ENCODE measurements at regions not wholly inside any gene's neighbourhood (a gene's known extent, or its start where the extent isn't known, plus 50 kb on each side); places are given as distances from the start of the nearest gene placed in this dataset.

DNA sequence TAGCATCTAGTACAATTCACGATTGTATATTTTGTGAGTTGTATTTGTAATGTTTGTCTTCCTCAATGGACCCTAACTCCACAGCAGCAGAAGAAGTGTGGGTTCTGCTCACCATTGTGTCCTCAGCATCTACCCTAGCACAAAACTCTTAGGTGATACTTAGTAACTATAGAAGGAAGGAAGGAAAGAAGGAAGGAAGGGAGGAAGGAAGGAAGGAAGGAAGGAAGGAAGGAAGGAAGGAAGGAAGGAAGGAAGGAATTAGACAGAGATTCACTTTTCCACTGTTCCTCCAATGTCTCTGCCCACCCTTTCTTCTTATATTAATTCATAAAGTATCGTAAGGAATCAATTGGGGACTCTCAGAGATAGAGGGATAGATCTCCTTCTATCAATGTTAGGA is 288.2 kb downstream of the NFIB start:
- no peak for DNase-seq
- intact Hi-C loops (cut with DNase I; ENCODE audit: low total_unique reads) = no loop called here
- TF ChIP-seq, protein P1, sequence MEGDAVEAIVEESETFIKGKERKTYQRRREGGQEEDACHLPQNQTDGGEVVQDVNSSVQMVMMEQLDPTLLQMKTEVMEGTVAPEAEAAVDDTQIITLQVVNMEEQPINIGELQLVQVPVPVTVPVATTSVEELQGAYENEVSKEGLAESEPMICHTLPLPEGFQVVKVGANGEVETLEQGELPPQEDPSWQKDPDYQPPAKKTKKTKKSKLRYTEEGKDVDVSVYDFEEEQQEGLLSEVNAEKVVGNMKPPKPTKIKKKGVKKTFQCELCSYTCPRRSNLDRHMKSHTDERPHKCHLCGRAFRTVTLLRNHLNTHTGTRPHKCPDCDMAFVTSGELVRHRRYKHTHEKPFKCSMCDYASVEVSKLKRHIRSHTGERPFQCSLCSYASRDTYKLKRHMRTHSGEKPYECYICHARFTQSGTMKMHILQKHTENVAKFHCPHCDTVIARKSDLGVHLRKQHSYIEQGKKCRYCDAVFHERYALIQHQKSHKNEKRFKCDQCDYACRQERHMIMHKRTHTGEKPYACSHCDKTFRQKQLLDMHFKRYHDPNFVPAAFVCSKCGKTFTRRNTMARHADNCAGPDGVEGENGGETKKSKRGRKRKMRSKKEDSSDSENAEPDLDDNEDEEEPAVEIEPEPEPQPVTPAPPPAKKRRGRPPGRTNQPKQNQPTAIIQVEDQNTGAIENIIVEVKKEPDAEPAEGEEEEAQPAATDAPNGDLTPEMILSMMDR (IDR thresholded peaks at IDR 0.05) = no peak
- no peak for TF ChIP-seq POLR2A (IDR thresholded peaks at IDR 0.05)
- H3K4me3 ChIP-seq = no peak overlapping the region
- H3K4me1 ChIP-seq = no peaks in the 10 kb centered on the region
- H3K9me3 ChIP-seq = no peaks in the 10 kb centered on the region
- no peaks in the 10 kb centered on the region for H3K36me3 ChIP-seq
- H3K27ac ChIP-seq = no peak overlapping the region
- H3K27me3 ChIP-seq = no peaks in the 10 kb centered on the region

DNA sequence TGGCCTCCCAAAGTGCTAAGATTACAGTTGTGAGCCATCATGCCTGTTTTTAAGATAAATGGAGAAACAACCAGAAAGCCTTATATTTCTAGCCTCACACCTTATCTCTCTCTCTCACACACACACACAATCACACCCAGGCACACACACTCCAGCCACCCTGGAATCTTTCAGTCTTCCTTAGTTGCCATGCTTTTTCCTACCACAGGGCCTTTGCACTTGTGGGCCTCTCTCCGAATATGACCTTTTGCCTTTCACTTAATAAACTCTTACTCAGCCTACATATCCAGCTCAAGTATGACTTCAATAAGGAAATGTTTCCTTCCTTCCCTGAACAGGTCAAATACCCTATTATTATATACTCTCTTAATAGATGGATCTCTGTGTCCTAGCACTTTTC is 290.7 kb downstream of the NFIB start:
- intact Hi-C loops (cut with DNase I; ENCODE audit: low total_unique reads) = no loop called here
- H3K9me3 ChIP-seq = no peaks in the 10 kb centered on the region

DNA sequence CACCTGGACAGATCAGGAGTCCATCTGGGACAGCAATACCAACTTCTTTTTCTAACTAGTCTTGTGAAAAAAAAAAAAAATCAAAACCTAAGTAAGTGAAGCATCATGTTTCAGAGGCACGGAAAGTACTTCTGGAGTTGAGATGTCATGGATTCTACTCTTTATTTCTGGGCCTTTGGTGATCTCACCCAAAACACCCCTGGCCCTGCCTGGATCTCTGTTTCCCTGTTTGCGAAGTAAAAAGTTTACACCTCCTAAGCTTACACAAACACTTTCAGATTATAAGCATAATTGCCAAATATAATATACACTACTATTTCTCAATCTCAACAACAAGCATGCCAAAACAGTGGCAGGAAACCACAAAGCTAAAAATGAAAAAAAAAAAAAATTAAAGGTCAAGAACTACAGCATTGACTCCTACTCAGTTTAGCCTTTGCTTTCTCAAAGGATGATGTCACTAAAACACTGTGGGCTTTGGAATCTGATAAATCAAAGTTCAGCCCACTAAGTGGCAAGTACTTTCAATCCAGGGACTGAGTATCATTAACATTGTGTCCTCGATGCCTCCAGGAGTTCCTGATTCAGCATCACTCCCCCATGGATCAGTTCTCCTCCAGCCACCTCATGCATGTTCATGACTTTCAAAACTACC is 291.9 kb downstream of the NFIB start:
- intact Hi-C loops (cut with DNase I; ENCODE audit: low total_unique reads) = no loop called here
- Histone ChIP-seq H3K27ac (no peak overlapping the region), H3K36me3 (no peaks in the 10 kb centered on the region), H3K4me3 (no peak overlapping the region), H3K4me1 (no peaks in the 10 kb centered on the region), H3K9me3 (no peaks in the 10 kb centered on the region), H3K27me3 (no peaks in the 10 kb centered on the region)
- no peak for TF ChIP-seq POLR2A (IDR thresholded peaks at IDR 0.05)
- TF ChIP-seq, protein P1 (IDR thresholded peaks at IDR 0.05) = no peak
- DNase-seq = no peak

More for the DNA sequence above, 290.7 kb downstream of the NFIB start:
- Histone ChIP-seq H3K27ac (no peak overlapping the region), H3K27me3 (no peaks in the 10 kb centered on the region), H3K36me3 (no peaks in the 10 kb centered on the region), H3K4me3 (no peak overlapping the region), H3K4me1 (no peaks in the 10 kb centered on the region)
- TF ChIP-seq, protein P1 (IDR thresholded peaks at IDR 0.05) = no peak
- TF ChIP-seq POLR2A (IDR thresholded peaks at IDR 0.05) = no peak
- DNase-seq = no peak

DNA sequence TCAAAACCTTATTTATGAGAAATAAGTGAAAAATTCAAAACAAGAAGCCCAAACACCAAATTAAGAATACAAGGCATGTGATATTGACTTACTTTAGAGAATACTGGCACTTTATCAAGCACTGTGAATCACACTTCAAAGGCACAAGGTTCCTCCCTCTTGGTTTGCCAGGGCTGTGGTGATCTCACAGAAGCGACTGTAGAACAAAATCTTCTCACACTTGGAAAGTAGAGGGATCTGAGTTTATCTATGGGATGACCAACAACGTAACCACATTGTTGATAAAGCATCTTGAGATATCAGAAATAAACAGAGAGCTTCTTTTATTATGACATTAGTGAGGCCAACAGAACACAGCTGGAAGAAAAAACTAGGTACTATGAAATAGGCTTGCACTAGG is 295.9 kb downstream of the NFIB start:
- H3K36me3 ChIP-seq = no peaks in the 10 kb centered on the region
- no peak for DNase-seq
- intact Hi-C loops (cut with DNase I; ENCODE audit: low total_unique reads) = no loop called here
- no peaks in the 10 kb centered on the region for H3K27me3 ChIP-seq
- no peaks in the 10 kb centered on the region for H3K4me1 ChIP-seq
- H3K4me3 ChIP-seq = no peak overlapping the region
- no peak overlapping the region for H3K27ac ChIP-seq
- TF ChIP-seq, protein P1 (IDR thresholded peaks at IDR 0.05) = no peak
- no peak for TF ChIP-seq POLR2A (IDR thresholded peaks at IDR 0.05)
- H3K9me3 ChIP-seq = no peaks in the 10 kb centered on the region

DNA sequence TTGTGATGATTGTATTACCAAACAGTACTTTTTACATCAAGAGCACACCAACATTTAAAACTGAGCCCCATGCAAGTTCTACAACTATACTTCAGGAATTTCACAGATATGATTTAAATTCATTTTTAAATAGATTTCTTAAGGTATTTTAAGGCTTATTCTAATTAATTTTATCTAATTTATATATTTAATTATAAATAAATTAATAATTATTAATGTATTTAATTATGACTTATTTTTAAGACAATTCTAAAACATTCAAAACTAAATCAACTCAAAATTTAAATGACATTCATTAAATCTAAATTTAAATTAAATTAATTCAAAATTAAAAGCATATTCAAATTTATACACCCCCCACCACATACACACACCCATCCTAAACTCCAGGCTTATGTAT is 299.2 kb downstream of the NFIB start:
- Histone ChIP-seq H3K36me3 (no peaks in the 10 kb centered on the region), H3K4me3 (no peak overlapping the region), H3K27me3 (no peaks in the 10 kb centered on the region), H3K27ac (no peak overlapping the region), H3K4me1 (no peaks in the 10 kb centered on the region), H3K9me3 (no peaks in the 10 kb centered on the region)
- TF ChIP-seq, protein P1 (IDR thresholded peaks at IDR 0.05) = no peak
- no peak for TF ChIP-seq POLR2A (IDR thresholded peaks at IDR 0.05)
- no peak for DNase-seq
- intact Hi-C loops (cut with DNase I; ENCODE audit: low total_unique reads) = no loop called here

Data from uterus (tissue), 3 donors.